HFF-Myc (cell line): ENCODE measurements at regions not wholly inside any gene's neighbourhood (a gene's known extent, or its start where the extent isn't known, plus 50 kb on each side); places are given as distances from the start of the nearest gene placed in this dataset.
"Not testable (repeated sequence)": the region's sequence is repeated elsewhere in the genome, so short reads cannot be mapped to it uniquely, and the experiment has no call there.

Experiments used
- DNase-seq: peaks from one replicate; pipeline ENCODE4 v3.0.0-alpha.2; 2011; ENCODE audit warnings: low read depth; ENCODE audit errors: extremely low read depth
- H3K4me3 ChIP-seq: replicated peaks from 2 replicates; pipeline ENCODE4 v1.5.1; 2011; ENCODE audit warnings: low read depth, mild to moderate bottlenecking, control low read depth, low read length
- TF ChIP-seq, protein P1 (sequence below): IDR thresholded peaks from 2 replicates; pipeline ENCODE4 v1.5.1; 2012; ENCODE audit warnings: mild to moderate bottlenecking, low read depth, low read length, control low read depth; ENCODE audit errors: missing control alignments

DNA sequence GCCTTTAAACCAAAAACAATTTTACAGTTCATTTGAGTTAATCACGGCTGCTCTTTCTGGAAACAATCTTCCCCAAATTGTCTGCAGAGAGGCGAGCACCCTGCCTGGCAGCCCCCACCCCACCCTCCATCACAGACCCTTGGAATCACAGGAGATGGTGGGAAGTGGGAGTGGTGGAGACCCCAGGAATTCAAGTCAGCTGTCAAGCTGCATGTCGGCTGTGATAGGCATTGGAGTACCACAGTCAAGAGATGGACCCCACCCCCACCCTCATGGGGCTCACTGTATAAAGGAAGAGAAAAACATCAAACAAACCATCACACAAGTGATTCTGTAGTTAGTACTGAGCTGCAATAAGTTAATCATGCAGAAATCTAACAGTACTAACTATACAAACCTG, 360.4 kb downstream of the MATN1 start:
- TF ChIP-seq, protein P1, sequence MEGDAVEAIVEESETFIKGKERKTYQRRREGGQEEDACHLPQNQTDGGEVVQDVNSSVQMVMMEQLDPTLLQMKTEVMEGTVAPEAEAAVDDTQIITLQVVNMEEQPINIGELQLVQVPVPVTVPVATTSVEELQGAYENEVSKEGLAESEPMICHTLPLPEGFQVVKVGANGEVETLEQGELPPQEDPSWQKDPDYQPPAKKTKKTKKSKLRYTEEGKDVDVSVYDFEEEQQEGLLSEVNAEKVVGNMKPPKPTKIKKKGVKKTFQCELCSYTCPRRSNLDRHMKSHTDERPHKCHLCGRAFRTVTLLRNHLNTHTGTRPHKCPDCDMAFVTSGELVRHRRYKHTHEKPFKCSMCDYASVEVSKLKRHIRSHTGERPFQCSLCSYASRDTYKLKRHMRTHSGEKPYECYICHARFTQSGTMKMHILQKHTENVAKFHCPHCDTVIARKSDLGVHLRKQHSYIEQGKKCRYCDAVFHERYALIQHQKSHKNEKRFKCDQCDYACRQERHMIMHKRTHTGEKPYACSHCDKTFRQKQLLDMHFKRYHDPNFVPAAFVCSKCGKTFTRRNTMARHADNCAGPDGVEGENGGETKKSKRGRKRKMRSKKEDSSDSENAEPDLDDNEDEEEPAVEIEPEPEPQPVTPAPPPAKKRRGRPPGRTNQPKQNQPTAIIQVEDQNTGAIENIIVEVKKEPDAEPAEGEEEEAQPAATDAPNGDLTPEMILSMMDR = no peak
- no peak for DNase-seq
- H3K4me3 ChIP-seq = no peak overlapping the region

DNA sequence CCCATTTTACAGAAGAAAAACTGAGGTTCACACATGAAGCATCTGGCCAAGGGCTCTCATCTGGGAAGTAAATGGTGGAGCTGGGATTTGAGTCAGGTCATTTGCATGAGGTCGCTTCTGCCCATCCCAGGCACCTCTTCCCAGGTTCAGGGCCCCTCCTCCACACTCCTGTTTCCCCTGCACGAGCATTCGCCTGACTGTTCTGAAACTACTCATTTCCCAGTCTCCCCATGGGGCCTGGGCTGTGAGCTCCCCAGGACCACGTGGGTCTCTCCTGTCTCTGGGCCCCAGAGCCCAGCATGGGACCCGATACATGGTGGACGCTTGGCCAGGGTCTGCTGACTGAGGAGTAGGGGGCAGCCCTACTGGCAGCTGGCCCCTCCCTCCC, 360.8 kb downstream of the MATN1 start:
- DNase-seq = no peak
- TF ChIP-seq, protein P1 = no peak
- no peak overlapping the region for H3K4me3 ChIP-seq

DNA sequence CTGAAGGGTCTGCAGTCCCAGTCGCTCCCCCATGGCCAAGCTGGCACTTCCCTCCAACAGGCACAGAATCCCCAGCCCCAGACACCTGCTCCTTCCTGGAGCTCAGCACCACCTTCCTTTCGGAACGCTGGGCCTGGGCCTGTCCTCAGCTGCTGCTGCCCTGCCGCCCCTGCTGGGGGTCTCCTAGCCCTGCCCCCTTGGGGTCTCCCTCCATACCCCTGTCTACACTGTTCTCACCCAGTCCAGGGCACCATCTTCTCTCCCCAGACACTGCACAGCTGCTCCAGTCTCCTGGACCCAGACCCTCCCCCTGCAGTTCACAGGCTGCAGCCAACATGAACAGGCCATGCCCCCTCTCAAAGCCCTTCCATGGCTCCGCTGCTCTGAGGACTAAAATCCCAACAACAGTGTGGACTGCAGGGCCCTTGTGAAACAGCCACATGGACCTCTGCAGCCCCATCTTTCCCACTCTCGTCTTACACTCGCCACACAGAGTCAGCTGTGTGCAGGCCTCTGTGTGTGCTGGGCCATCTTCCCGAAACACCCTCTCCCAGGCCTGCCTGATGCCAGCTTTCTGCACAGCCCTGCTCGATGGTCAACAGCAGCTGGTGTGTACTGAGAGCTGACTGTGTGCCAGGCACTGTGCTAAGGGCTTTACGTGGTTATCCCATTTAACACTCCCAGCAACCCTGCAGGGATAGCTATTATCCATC, 361.3 kb downstream of the MATN1 start:
- DNase-seq, H3K4me3 ChIP-seq: not testable (repeated sequence)

DNA sequence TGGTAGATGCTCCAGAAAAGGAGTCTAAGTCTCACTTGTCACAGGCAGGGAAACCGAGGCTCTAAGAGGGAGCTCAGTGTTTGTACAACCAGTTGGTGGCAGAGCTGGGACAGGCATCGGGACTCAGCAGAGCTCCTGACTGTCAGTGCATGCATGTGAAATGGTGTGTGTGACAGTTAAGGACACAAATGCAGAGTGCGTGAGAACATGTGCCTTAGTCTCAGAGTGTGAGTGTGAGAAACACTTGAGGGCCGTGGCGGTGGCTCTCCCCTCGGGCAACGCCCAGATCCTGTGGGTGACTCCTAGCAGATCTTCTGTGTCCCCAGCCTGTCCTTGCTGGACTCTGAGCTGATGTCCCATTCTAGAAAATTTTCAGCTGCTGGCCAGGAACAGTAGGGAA, 362.6 kb downstream of the MATN1 start:
- DNase-seq = no peak
- TF ChIP-seq, protein P1 = no peak
- H3K4me3 ChIP-seq = no peak overlapping the region

DNA sequence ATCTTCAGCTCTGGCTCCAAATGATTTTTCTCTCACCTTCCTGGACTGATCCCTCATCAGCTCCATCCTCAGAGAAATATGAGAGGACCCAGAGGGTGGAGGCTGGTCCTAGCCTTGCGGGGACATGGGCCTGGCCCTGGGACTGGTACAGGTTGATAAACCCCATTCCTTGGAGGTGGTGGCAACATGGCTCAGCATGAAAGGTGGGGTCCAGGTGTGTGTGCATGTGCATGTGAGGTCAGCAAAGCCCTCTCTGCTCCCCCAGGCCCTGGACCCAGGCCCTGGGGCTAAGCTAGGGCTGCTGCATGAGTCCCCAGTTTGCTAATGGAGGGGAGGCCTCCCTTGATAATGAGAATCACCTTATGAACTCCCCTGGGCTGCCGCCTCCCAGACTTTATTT, 363.1 kb downstream of the MATN1 start:
- DNase-seq = no peak
- no peak overlapping the region for H3K4me3 ChIP-seq
- TF ChIP-seq, protein P1 = no peak

DNA sequence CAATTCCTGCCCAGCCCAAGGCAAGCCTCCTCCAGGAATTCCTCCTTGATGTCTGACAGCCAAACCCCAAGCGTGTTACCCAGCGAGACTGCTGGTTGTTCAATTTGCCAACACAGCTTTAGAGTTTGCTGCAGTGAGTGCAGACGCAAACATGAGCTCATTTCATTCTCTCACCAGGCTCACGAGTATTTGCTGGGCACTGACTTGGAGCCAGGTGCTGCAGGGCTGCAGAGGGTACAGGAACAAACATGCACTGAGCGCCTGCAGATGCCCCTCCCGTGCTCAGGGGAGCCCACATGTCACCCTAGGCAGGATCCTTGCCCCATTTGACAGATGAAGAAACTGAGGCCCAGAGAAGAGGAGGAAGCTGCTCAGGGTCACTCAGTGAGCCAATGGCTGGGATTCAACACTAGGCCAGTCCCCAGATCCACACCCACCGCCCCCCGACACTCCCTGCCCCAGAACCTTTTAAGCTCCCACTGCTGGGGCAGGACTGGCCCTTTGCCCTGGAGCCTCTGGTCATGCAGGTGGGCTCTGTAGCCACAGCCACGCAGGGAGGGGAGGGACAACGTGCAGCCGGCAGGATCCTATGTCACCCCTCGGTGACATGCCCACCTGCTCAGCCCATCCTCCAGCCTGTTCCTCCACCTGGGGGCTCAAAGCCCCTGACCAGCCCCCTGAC, 363.7 kb downstream of the MATN1 start:
- DNase-seq = no peak
- TF ChIP-seq, protein P1 = no peak
- H3K4me3 ChIP-seq = no peak overlapping the region

DNA sequence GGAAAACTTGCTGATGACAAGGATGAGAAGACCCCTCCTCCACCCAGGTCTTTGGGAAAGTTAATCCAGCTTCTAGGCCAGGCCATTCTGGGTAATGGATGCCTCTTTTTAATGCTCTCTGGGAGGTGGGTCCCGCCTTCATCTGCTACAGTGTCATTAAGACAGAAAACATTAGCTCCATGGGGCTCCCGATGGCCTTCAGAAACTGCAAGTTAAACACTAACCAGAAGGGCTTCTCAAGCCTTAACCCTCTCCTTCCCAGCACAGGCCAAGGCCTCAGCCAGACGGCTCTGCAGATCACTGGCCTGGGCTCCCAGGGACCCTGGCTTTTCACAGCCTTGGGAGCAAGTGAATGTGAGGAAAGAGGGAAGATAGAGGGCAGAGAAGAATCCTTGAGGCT, 364.9 kb downstream of the MATN1 start:
- no peak for DNase-seq
- TF ChIP-seq, protein P1 = no peak
- H3K4me3 ChIP-seq = no peak overlapping the region
